ENCODE measurements at regions not wholly inside any gene's neighbourhood (a gene's known extent, or its start where the extent isn't known, plus 50 kb on each side); places are given as distances from the start of the nearest gene placed in this dataset.

GRCh38 chr3:159797771-159798170, 190.9 kb upstream of the IL12A start:
- Histone ChIP-seq H3K9me3 (no peaks in the 10 kb centered on the region), H3K36me3 (no peaks in the 10 kb centered on the region), H3K4me1 (peaks cover 0 to 6% (median 4%) of the 10 kb centered on the region in 4 donors), H3K27ac (no peak overlapping the region), H3K4me3 (no peak overlapping the region), H3K27me3 (no peaks in the 10 kb centered on the region)
- TF ChIP-seq POLR2A (IDR thresholded peaks at IDR 0.05) (no peak), CTCF (IDR thresholded peaks at IDR 0.05) (no peak)
- intact Hi-C loops (cut with DNase I): no loop called here
- no peak for DNase-seq
- no peak for ATAC-seq

GRCh38 chr3:159798951-159799350, 189.7 kb upstream of the IL12A start:
- Histone ChIP-seq H3K9me3 (no peaks in the 10 kb centered on the region), H3K27me3 (no peaks in the 10 kb centered on the region), H3K36me3 (no peaks in the 10 kb centered on the region), H3K4me3 (no peak overlapping the region), H3K27ac (no peak overlapping the region), H3K4me1 (peaks cover 0 to 6% (median 3%) of the 10 kb centered on the region in 4 donors)
- peak in 3 of 4 donors; percentile 41 to 52 (median 43) for ATAC-seq
- TF ChIP-seq CTCF (IDR thresholded peaks at IDR 0.05): no peak
- no peak for TF ChIP-seq POLR2A (IDR thresholded peaks at IDR 0.05)
- intact Hi-C loops (cut with DNase I): no loop called here
- no peak for DNase-seq
- WGBS (ENCODE audit: insufficient coverage, low coverage, low lambda C conversion rate, missing lambda C conversion rate): 54% methylated on average over 2 of the region's 2 CpGs

- H3K27me3 ChIP-seq: no peaks in the 10 kb centered on the region
- DNase-seq (no peak), ATAC-seq (no peak)
- 63% methylated on average over 6 of the region's 6 CpGs for WGBS (ENCODE audit: insufficient coverage, low coverage, low lambda C conversion rate, missing lambda C conversion rate)
- no peak for TF ChIP-seq POLR2A (IDR thresholded peaks at IDR 0.05)
- no peak for TF ChIP-seq CTCF (IDR thresholded peaks at IDR 0.05)
- H3K4me3 ChIP-seq: no peak overlapping the region
- intact Hi-C loops (cut with DNase I): loop anchor here (5.0 to 10.0 kb wide), 2 partner anchors 183 to 186 kb away; no protein-coding TSS in a partner anchor
- H3K9me3 ChIP-seq: no peaks in the 10 kb centered on the region
- peaks cover 0 to 6% (median 2%) of the 10 kb centered on the region in 4 donors for H3K4me1 ChIP-seq
- no peaks in the 10 kb centered on the region for H3K36me3 ChIP-seq
- H3K27ac ChIP-seq: no peak overlapping the region
Observed at GRCh38 chr3:159800434-159801155, 188.0 kb upstream of the IL12A start.

- TF ChIP-seq POLR2A (IDR thresholded peaks at IDR 0.05): no peak
- intact Hi-C loops (cut with DNase I): loop anchor here (5.0 to 10.0 kb wide), 2 partner anchors 186 to 188 kb away; no protein-coding TSS in a partner anchor
- ATAC-seq (no peak), DNase-seq (no peak)
- Histone ChIP-seq H3K36me3 (no peaks in the 10 kb centered on the region), H3K27me3 (no peaks in the 10 kb centered on the region), H3K4me1 (peaks cover 0 to 16% (median 10%) of the 10 kb centered on the region in 4 donors), H3K27ac (no peak overlapping the region), H3K4me3 (no peak overlapping the region), H3K9me3 (no peaks in the 10 kb centered on the region)
- whole genome bisulfite sequencing (ENCODE audit: insufficient coverage, low coverage, low lambda C conversion rate, missing lambda C conversion rate): 68% methylated on average over 2 of the region's 2 CpGs
Observed at GRCh38 chr3:159802864-159803263, 185.8 kb upstream of the IL12A start.

GRCh38 chr3:159803459-159803858, 185.2 kb upstream of the IL12A start:
- Histone ChIP-seq H3K36me3 (no peaks in the 10 kb centered on the region), H3K9me3 (no peaks in the 10 kb centered on the region), H3K4me1 (peaks cover 0 to 16% (median 8%) of the 10 kb centered on the region in 4 donors), H3K4me3 (no peak overlapping the region), H3K27me3 (no peaks in the 10 kb centered on the region), H3K27ac (no peak overlapping the region)
- 83% methylated on average over 3 of the region's 3 CpGs for WGBS (ENCODE audit: insufficient coverage, low coverage, low lambda C conversion rate, missing lambda C conversion rate)
- DNase-seq (no peak), ATAC-seq (no peak)
- intact Hi-C loops (cut with DNase I): loop anchor here (5.0 to 10.0 kb wide), 2 partner anchors 186 to 189 kb away; no protein-coding TSS in a partner anchor
- TF ChIP-seq POLR2A (IDR thresholded peaks at IDR 0.05) (no peak), CTCF (IDR thresholded peaks at IDR 0.05) (no peak)
